ENCODE measurements at regions not wholly inside any gene's neighbourhood (a gene's known extent, or its start where the extent isn't known, plus 50 kb on each side); places are given as distances from the start of the nearest gene placed in this dataset.

DNA sequence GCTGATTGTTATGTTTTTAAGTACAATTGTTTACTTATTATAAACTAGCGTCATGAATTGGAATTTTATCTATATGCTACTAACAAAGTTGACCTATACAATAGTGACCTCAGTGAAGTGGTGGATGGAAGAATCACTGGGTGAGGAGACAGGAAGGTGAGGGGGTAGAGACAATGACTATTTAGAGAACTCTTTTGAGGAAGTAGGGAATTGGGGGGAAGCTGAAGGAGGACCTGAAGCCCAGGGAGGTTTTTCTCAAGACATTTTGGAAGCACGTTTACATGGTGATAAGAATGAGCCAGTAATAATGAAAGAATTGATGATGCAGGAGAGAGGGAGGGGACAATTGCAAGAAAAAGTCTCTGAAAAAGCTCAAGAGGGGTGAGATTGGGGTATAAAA lies 96.4 kb downstream of the RPS12 start:
- Histone ChIP-seq H2AFZ (ENCODE audit: low read length) (no peak overlapping the region), H3F3A (ENCODE audit: insufficient read depth, low read length) (no peaks in the 10 kb centered on the region), H3K9ac (ENCODE audit: low read length) (no peak overlapping the region), H3K4me1 (ENCODE audit: insufficient read depth, low read length, severe bottlenecking) (no peaks in the 10 kb centered on the region), H3K27me3 (ENCODE audit: insufficient read depth, low read length) (no peaks in the 10 kb centered on the region), H3K4me3 (ENCODE audit: low read depth, low read length, poor library complexity, severe bottlenecking) (no peak overlapping the region), H3K9me3 (ENCODE audit: low read length) (no peaks in the 10 kb centered on the region), H3K79me2 (ENCODE audit: insufficient read depth, low read length) (no peaks in the 10 kb centered on the region), H3K27ac (ENCODE audit: low read depth, low read length, poor library complexity, severe bottlenecking) (no peak overlapping the region), H3K4me2 (ENCODE audit: low read length) (no peak overlapping the region), H3K9me2 (ENCODE audit: low read depth, low read length) (no peaks in the 10 kb centered on the region), H3K36me3 (ENCODE audit: insufficient read depth, low read length) (no peaks in the 10 kb centered on the region), H4K20me1 (ENCODE audit: insufficient read depth, low read length) (no peaks in the 10 kb centered on the region)
- TF ChIP-seq EZH2 (IDR thresholded peaks at IDR 0.05; ENCODE audit: borderline replicate concordance, low read length): no peak
- TF ChIP-seq, protein P1, sequence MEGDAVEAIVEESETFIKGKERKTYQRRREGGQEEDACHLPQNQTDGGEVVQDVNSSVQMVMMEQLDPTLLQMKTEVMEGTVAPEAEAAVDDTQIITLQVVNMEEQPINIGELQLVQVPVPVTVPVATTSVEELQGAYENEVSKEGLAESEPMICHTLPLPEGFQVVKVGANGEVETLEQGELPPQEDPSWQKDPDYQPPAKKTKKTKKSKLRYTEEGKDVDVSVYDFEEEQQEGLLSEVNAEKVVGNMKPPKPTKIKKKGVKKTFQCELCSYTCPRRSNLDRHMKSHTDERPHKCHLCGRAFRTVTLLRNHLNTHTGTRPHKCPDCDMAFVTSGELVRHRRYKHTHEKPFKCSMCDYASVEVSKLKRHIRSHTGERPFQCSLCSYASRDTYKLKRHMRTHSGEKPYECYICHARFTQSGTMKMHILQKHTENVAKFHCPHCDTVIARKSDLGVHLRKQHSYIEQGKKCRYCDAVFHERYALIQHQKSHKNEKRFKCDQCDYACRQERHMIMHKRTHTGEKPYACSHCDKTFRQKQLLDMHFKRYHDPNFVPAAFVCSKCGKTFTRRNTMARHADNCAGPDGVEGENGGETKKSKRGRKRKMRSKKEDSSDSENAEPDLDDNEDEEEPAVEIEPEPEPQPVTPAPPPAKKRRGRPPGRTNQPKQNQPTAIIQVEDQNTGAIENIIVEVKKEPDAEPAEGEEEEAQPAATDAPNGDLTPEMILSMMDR (IDR thresholded peaks at IDR 0.05; ENCODE audit: low read length): no peak

DNA sequence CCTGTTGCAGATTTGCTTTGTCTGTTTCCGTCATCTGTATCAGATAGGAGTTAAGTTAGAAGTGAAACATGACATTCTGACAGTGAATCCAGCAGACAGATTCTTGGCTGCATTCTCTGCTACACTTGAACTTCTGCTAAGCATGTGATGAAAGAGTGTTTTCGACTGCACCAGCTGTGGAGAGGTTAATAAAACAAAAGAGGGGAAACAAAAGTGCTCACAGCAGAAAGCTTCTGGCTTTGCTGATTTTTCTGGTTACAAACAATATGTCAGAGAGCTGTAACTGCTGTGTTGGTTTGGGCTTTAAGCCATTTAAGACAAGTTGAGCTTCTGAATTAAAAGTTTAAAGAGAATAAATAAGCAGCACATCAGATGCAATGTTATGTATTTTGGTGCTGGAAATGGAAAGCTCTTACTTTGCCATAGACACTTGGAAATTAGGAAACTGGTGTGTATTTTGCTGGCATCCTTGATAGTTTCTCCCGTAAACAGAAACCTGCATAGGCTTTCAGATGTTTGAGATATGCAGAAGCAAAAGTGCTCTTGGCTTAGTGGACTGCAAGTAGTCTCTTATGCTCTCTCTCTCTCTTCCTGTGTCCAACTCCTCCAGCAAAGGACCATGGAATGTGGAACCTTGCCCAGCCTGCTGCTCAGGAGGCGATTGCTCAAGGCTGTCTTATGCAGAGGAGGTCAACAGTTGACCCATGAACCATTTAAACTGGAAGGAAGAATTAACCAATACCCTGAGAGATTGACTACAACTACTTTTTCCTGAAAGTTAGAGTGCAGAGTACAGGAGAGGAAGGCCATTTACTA lies 104.9 kb downstream of the RPS12 start:
- Histone ChIP-seq H3F3A (ENCODE audit: insufficient read depth, low read length) (no peaks in the 10 kb centered on the region), H2AFZ (ENCODE audit: low read length) (no peak overlapping the region), H3K79me2 (ENCODE audit: insufficient read depth, low read length) (no peaks in the 10 kb centered on the region), H3K4me2 (ENCODE audit: low read length) (no peak overlapping the region), H3K27ac (ENCODE audit: low read depth, low read length, poor library complexity, severe bottlenecking) (no peak overlapping the region), H3K4me3 (ENCODE audit: low read depth, low read length, poor library complexity, severe bottlenecking) (no peak overlapping the region), H3K9me3 (ENCODE audit: low read length) (no peaks in the 10 kb centered on the region), H3K27me3 (ENCODE audit: insufficient read depth, low read length) (no peaks in the 10 kb centered on the region), H3K9ac (ENCODE audit: low read length) (no peak overlapping the region), H3K9me2 (ENCODE audit: low read depth, low read length) (no peaks in the 10 kb centered on the region), H4K20me1 (ENCODE audit: insufficient read depth, low read length) (no peaks in the 10 kb centered on the region), H3K36me3 (ENCODE audit: insufficient read depth, low read length) (no peaks in the 10 kb centered on the region), H3K4me1 (ENCODE audit: insufficient read depth, low read length, severe bottlenecking) (no peaks in the 10 kb centered on the region)
- TF ChIP-seq EZH2 (IDR thresholded peaks at IDR 0.05; ENCODE audit: borderline replicate concordance, low read length): no peak
- TF ChIP-seq, protein P1 (IDR thresholded peaks at IDR 0.05; ENCODE audit: low read length): no peak

DNA sequence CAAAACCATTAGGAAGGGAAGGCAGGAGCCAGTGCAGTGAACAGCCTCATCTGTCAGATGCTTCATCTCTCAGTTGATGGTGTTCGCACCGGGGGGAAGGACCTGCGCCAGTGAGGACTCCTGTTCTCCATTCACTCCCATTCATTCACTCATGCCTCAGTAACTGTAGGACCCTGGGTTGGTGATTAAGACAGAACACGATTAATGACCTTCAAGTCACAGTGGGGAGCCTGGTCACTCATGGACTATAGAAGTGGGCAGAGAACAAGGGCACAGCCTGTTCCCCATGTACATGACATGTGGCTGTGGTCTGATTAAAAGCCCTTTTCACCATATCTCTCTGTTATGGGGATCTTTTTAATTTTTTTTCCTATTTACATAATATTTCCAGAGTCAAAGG lies 113.3 kb downstream of the RPS12 start:
- no peaks in the 10 kb centered on the region for H4K20me1 ChIP-seq (ENCODE audit: insufficient read depth, low read length)
- no peak overlapping the region for H3K4me3 ChIP-seq (ENCODE audit: low read depth, low read length, poor library complexity, severe bottlenecking)
- H3K4me1 ChIP-seq (ENCODE audit: insufficient read depth, low read length, severe bottlenecking): no peaks in the 10 kb centered on the region
- TF ChIP-seq, protein P1 (IDR thresholded peaks at IDR 0.05; ENCODE audit: low read length): no peak
- TF ChIP-seq EZH2 (IDR thresholded peaks at IDR 0.05; ENCODE audit: borderline replicate concordance, low read length): no peak
- no peak overlapping the region for H3K9ac ChIP-seq (ENCODE audit: low read length)
- H3K27ac ChIP-seq (ENCODE audit: low read depth, low read length, poor library complexity, severe bottlenecking): no peak overlapping the region
- no peaks in the 10 kb centered on the region for H3K27me3 ChIP-seq (ENCODE audit: insufficient read depth, low read length)
- no peak overlapping the region for H3K4me2 ChIP-seq (ENCODE audit: low read length)
- H3K79me2 ChIP-seq (ENCODE audit: insufficient read depth, low read length): no peaks in the 10 kb centered on the region
- no peaks in the 10 kb centered on the region for H3K9me3 ChIP-seq (ENCODE audit: low read length)
- no peaks in the 10 kb centered on the region for H3F3A ChIP-seq (ENCODE audit: insufficient read depth, low read length)
- H3K36me3 ChIP-seq (ENCODE audit: insufficient read depth, low read length): no peaks in the 10 kb centered on the region
- H2AFZ ChIP-seq (ENCODE audit: low read length): no peak overlapping the region
- H3K9me2 ChIP-seq (ENCODE audit: low read depth, low read length): no peaks in the 10 kb centered on the region

Measured in OCI-LY1 (cell line).